ENCODE measurements at regions not wholly inside any gene's neighbourhood (a gene's known extent, or its start where the extent isn't known, plus 50 kb on each side); places are given as distances from the start of the nearest gene placed in this dataset.
A peak's percentile ranks its signal among the peaks of the same experiment; 100 is the strongest.

DNA sequence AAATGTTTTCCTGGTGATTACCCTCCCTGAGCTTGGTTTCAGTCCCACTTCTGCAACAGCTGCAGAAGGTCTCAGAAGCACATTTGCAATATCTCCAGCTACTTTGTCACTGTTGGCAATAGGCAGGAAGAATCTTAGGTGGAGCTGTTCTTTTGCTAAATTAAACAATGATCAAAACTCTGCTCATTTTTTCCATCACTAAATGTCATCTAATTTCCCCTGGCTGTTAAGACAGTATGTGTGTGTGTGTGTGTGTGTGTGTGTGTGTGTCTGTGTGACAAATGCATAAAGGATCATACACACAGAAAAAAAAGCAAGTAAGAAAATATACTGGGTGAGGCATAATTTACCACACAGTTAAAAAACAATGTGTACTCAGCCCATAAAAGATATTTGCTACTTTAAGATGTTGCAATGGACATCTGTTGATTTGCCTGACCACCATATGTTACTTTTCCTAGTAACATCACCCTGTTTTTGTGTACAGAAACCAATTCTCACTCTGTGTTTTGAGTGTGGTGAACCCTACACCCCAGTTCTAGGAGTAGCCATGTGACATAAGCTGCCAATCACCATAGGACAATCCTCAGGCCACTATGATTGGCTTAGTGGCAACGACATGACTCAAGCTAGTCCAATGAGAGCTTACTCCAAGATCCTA, 572.6 kb upstream of the CLINT1 start (continued):
- TF ChIP-seq IKZF2 (IDR thresholded peaks at IDR 0.05) (no peak; a peak in 1 of 4 replicates), RCOR1 (conservative IDR thresholded peaks at IDR 0.05; ENCODE audit: low read depth, low read length) (no peak), ZNF217 (IDR thresholded peaks at IDR 0.05) (no peak), CEBPB (IDR thresholded peaks at IDR 0.05; ENCODE audit: borderline replicate concordance in 1 of 2, low read depth in 2 of 2, low read length in 2 of 2) (no peak), EP300 (IDR thresholded peaks at IDR 0.05; ENCODE audit: borderline replicate concordance in 1 of 2, control insufficient read depth in 1 of 2, low read depth in 2 of 2, low read length in 2 of 2) (no peak), NRF1 (conservative IDR thresholded peaks at IDR 0.05; ENCODE audit: low read depth, low read length) (no peak), STAT1 (conservative IDR thresholded peaks at IDR 0.05) (no peak), NBN (IDR thresholded peaks at IDR 0.05) (0 out of 2 replicates have a peak, but pooled peaks have one; percentile 32), SREBF1 (IDR thresholded peaks at IDR 0.05; ENCODE audit: low read length) (no peak), POLR2A (IDR thresholded peaks at IDR 0.05; ENCODE audit: low read depth, low read length) (no peak), GABPA (IDR thresholded peaks at IDR 0.05; ENCODE audit: low read depth) (no peak), BMI1 (IDR thresholded peaks at IDR 0.05; ENCODE audit: borderline replicate concordance) (no peak), NFYB (IDR thresholded peaks at IDR 0.05; ENCODE audit: insufficient read depth, low read depth, low read length) (peak; percentile 72; the same call in 1 of the 2 replicates), BRCA1 (IDR thresholded peaks at IDR 0.05; ENCODE audit: low read depth, low read length) (no peak), NR2C2 (IDR thresholded peaks at IDR 0.05; ENCODE audit: borderline replicate concordance, control insufficient read depth, insufficient read length, low read depth) (no peak)
- TF ChIP-seq, protein P1, sequence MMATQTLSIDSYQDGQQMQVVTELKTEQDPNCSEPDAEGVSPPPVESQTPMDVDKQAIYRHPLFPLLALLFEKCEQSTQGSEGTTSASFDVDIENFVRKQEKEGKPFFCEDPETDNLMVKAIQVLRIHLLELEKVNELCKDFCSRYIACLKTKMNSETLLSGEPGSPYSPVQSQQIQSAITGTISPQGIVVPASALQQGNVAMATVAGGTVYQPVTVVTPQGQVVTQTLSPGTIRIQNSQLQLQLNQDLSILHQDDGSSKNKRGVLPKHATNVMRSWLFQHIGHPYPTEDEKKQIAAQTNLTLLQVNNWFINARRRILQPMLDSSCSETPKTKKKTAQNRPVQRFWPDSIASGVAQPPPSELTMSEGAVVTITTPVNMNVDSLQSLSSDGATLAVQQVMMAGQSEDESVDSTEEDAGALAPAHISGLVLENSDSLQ (IDR thresholded peaks at IDR 0.05), result peak; percentile 74
- TF ChIP-seq, protein P2, sequence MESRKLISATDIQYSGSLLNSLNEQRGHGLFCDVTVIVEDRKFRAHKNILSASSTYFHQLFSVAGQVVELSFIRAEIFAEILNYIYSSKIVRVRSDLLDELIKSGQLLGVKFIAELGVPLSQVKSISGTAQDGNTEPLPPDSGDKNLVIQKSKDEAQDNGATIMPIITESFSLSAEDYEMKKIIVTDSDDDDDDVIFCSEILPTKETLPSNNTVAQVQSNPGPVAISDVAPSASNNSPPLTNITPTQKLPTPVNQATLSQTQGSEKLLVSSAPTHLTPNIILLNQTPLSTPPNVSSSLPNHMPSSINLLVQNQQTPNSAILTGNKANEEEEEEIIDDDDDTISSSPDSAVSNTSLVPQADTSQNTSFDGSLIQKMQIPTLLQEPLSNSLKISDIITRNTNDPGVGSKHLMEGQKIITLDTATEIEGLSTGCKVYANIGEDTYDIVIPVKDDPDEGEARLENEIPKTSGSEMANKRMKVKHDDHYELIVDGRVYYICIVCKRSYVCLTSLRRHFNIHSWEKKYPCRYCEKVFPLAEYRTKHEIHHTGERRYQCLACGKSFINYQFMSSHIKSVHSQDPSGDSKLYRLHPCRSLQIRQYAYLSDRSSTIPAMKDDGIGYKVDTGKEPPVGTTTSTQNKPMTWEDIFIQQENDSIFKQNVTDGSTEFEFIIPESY (IDR thresholded peaks at IDR 0.05), result no peak
